NCI-H187 treated with DMSO at 0.1 percent for 48 hours (cell line): ENCODE measurements at regions not wholly inside any gene's neighbourhood (a gene's known extent, or its start where the extent isn't known, plus 50 kb on each side); places are given as distances from the start of the nearest gene placed in this dataset.
"Not testable (repeated sequence)": the region's sequence is repeated elsewhere in the genome, so short reads cannot be mapped to it uniquely, and the experiment has no call there.

Experiments used
- DNase-seq: peaks from one replicate; lab custom pipeline; 2025; lab: John Stamatoyannopoulos, UW

DNA sequence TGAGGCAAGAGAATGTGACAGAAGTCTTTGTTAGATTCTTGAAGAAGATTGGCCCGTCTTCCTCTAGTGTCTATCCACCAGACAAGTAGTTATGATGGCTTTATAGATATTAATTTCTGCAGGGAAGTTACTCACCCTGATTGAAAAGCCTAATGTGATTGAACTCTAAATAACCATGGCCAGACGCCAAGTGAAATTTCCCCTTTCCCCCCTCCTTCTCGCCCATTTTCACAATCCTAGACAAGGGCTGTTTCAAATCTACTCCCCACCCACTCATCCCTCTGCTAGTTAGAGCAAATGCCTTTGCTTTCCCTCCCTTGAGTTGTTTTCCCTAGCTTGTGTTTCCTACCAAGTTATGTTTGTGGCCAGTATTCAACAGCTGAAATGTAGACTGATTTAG, 182.5 kb downstream of the TMEM167A start:
- no peak for DNase-seq

GRCh38 chr5:82889088-82889487, 188.1 kb downstream of the TMEM167A start:
- no peak for DNase-seq

GRCh38 chr5:82886911-82887310, 190.3 kb downstream of the TMEM167A start:
- DNase-seq, result no peak

DNA sequence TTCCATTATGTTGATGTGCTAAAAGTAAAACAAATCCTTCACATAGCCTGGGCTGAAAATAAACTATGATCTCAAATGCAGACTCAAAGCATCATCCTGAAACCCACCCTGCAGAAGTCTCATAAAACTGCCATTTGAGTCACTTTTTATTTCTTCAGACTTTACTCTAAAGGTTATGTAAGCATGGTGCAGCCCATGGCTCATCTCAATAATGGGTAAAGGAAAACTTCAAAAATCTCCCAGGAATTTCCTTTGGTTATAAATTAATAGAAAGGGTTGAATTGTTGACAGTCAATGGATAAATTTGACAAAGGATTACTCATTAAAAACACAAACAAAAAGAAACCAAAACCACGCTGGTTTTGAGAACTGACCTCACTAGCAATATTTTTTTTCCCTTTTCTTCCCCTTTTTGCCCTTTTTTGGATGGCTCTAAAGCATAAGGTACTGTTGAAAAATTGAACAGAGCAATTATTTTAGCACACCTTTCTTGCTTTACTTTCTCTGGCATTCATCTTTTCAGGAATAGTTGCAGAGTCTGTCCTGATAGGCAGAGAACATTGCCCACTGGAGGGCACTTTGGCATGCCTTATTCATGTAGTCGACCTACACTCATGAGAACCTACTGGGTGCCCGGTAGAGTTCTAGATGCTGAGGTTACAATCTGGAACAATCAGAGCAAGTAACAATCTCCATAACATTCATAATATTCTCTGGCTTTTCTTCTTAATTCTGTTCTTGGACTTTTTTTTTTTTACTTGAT, 191.4 kb downstream of the TMEM167A start:
- no peak for DNase-seq

DNA sequence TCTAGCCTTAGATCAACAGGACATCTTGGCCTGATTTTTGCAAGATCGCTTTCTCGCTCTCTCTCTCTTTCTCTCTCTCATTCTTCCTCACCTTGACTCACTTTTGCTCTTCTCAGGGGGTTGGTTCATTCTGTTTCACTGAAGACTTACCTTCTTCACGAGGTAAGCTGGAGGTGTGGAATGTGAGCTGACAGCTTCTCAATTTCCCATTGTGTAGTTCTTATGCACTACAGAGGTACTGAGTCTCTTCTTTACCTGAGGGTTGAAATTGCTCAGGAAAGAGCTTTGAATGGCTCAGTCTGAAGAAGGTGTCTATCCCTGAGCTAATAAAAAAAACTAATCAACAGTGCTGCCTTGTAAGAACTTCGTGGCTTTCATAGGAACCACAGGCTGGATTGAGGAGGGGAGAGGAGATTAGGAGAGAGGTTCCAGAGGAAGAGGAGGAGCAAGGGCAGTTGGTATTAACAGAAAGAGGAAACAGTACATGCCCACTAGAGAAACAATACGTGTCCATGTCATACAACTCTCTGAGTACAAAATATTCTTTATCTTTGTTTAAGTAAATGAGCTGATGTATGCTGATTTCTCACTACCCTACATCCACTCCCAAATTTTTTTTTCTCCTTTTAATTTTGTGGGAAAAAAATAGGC, 192.2 kb downstream of the TMEM167A start:
- DNase-seq, result no peak

DNA sequence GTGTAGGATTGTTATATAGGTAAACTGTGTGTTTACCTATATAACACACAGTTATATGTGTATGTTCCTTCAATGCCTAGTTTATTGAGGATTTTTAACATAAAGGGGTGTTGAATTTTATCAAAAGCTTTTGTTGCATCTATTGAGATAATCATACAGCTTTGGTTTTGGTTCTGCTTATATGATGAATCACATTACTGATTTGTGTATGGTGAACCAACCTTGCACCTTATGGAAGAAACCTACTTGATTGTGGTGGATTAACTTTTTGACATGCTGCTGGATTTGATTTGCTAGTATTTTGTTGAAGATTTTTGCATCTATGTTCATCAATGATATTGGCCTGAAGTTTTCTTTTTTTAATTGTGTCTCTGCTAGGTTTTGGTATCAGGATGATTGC, 194.9 kb downstream of the TMEM167A start:
- no peak for DNase-seq

DNA sequence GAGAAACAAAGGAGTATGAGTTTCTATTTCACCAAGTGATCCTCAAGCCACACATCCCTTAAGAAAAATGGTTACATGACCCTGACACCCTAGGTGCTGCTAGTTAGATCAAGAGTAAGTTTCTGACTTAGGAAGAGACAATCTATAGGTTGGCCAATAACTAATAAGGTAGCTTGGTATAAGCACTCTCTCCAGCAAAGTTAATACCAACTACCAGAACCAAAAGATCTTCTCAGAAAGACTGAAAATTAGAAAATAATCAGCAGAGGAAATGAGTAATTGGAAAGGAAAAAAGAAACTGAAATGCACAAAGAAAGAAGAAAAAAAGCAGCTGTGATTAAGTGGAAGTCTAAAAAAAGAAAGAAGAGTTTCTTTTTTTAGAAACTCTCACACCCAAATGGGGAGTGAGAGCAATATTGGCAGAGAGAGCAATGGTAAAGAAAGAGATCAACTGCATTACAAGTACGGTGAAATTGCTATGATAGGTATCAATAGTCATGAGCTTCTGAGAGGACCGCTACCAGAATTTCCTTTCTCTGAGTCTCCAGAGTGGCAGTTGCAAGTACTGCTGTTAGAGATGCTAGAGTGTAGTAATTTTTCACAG, 195.5 kb downstream of the TMEM167A start:
- DNase-seq, result no peak

GRCh38 chr5:82879089-82879488, 198.1 kb downstream of the TMEM167A start:
- no peak for DNase-seq

DNA sequence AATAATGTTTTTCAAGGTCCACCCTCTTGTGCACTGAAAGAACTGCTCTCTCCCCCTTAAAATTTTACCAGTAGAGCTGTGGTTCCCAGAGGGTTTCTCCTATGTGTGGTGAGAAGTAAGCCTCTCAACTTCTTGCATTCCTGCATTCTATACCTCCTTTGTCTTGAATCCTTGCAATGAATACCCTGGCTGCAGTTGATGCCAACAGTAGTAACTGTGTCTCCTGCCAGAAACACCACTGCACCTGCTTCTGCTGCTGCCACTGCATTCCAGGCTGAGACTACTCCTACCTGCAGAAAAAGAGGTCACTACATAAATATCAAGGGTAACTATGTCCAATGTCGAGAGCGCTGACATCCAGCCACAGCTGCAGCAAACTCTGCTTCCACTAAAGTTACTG, 203.7 kb downstream of the TMEM167A start:
- DNase-seq, result no peak

DNA sequence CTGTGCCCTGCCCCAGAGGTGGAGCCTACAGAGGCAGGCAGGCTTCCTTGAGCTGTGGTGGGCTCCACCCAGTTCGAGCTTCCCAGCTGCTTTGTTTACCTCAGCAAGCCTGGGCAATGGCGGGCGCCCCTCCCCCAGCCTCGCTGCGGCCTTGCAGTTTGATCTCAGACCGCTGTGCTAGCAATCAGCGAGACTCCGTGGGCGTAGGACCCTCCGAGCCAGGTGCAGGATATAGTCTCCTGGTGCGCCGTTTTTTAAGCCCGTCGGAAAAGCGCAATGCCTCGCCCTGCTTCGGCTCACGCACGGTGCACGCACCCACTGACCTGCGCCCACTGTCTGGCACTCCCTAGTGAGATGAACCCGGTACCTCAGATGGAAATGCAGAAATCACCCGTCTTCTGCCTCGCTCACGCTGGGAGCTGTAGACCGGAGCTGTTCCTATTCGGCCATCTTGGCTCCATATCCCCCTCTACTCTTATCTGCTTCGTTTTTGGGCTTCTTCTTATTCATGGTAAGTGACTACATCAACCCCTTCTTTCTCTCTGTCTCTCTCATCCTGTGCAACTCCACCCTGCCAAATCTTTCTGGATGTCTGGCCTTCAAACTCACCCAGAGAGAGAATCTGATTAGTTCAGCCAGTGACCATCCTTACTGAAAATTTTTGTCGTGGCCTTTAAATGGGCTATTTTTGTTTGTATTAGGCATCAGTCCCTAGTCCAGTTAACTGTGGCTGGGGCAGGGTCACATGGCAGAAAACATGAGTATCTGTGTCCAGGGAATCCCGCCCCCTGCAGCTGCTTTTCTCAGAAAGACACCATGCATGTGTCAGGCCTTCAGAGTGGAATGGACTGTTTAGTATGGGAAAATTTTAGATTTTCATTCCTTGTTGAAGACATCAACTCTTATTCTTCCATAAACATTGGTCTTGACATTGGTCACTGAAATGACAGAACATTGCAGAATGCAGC, 204.6 kb downstream of the TMEM167A start:
- DNase-seq, result not testable (repeated sequence)

- no peak for DNase-seq
Measured at GRCh38 chr5:82865625-82866024, 211.6 kb downstream of the TMEM167A start.

GRCh38 chr5:82863266-82863665, 213.9 kb downstream of the TMEM167A start:
- no peak for DNase-seq

- no peak for DNase-seq
Measured at GRCh38 chr5:82862711-82863110, 214.5 kb downstream of the TMEM167A start.

DNA sequence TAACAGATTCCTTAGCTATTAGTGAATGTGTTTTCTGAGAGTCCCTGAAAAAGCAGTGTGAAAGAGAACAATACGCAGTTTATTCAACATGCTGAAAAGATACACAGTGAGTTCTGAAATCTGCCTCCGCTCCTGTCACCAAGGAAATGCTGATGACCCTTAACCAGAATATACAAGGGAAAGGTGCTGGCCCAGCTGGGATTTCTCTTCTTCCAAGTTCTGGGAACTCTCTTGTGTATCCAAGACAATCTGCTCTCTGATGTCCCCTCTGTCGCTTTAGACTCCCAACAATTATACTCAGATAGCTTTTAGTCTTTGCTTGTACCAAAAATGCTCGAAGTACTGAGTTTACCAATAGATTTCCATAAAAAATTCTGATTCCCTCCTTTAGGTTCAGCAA, 214.9 kb downstream of the TMEM167A start:
- DNase-seq, result no peak

DNA sequence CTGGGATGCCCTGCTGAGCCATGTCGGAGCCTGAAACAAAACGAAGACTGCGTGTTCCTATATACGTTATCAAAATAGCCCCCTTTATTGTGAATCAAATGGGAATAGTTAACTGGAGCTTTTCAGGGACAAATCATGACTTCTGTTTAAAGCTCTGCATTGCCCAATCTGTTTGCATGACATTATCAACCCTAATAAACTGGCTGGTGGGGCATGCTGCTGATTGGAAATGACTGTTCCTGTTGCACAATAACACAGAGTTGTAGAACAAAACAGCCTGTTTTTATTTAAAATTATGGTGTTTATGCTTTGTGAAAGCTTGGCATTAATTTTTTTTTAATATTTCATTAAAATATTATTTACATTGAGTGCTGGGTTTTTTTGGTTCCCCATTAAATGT, 215.5 kb downstream of the TMEM167A start:
- DNase-seq, result no peak

- no peak for DNase-seq
Measured at GRCh38 chr5:82859451-82860140, 217.6 kb downstream of the TMEM167A start.

DNA sequence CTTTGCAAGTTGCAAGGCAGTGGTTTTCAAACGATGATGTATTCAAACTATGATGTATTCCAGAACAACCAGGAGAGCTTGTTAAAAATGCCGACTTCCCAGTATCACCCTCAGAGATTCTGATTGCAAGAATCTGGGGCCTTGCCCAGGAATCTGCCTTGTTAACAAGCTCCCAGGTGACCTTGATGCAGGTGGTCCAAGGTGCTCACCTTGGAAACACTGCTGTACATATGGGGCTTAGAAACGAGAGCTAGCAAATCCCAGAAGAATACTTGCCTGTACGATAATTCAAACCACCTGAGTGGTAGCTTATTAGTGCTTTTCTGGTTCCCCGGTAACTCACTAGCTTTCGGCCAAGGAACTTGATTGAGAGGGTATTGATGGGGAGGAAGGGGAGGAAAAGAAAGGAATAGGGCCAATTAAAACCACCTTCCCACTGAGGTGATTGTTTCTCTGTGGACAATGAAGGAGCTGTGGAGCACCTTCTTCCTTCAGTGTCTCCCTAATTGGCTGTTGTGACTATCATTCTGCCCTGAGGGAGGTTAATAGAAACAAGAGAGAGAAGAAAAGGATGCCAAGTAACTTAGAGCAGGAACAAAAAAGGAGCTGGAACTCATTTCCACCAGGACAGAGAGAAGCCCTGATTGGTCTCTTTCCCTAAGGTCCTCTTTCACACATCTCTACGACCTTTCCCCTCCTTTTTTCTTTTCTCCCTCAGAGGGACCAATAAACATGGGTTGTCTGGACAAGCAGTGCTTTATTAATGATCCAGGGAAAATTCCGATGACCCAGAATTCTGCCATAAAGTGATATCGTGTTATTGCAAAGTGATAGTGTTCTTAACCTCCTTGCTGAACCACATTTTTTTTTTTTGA, 218.8 kb downstream of the TMEM167A start:
- DNase-seq, result no peak

DNA sequence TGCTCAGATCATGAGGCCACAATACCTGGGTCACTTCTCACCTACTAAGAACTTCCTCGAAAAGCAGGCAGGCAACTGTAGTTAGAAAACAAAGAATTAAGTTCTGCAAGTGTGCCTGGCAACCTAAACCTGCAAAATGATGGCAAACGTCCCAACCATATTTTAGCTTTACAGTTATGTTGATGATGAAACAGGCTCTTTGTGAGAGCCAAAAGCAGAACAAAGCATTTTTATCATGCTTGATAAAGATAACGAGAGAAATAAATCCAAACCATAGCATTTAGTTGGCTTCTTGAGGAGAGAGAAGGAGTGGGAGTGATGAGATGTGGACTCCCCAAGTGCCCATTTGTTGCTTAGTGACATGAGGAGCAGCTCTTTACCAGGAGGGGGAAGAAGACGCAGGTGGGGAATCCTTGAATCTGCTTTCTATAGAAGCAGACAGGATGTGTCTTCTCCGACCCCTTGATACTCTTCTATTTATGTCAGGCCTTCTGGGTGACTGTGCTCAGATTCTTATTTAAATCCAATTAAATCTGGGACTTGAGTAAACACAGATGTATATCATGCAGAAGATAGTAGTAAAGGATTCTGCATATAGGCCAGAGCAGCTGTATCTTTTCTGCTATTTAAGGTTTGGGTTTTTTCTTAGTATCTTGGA, 221.2 kb downstream of the TMEM167A start:
- DNase-seq, result peak; percentile 42

GRCh38 chr5:82854956-82855355, 222.2 kb downstream of the TMEM167A start:
- DNase-seq, result no peak

DNA sequence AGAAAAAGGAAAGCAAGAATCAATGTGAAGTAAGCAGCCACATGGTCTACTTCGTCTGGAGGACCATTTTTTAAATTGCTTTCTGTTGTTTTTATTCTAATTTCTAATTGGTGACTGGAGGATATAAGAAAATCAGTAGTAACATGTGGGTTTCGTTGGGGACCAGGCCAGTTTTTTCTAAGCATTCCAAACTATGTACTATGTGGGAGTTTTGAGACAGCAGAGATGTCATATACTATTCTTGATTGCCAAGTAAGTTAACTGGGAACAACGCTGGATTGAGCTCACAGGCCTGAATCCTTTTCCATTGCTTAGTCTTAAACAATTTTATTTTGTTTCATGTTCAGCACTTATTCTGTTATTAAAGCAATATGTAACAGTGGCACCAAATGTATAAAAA, 225.7 kb downstream of the TMEM167A start:
- no peak for DNase-seq
